Renal cortex interstitium (tissue), 11 donors: ENCODE measurements at regions not wholly inside any gene's neighbourhood (a gene's known extent, or its start where the extent isn't known, plus 50 kb on each side); places are given as distances from the start of the nearest gene placed in this dataset.
"Not testable (repeated sequence)": the region's sequence is repeated elsewhere in the genome, so short reads cannot be mapped to it uniquely, and the experiment has no call there.

Experiments
- DNase-seq, 11 donors: peaks; one replicate each; pipeline ENCODE4 v3.0.0-alpha.2; 2013; ENCODE audit warnings: low read depth in 9 of 11, low spot score in 4 of 11; ENCODE audit errors: extremely low read depth in 1 of 11

DNA sequence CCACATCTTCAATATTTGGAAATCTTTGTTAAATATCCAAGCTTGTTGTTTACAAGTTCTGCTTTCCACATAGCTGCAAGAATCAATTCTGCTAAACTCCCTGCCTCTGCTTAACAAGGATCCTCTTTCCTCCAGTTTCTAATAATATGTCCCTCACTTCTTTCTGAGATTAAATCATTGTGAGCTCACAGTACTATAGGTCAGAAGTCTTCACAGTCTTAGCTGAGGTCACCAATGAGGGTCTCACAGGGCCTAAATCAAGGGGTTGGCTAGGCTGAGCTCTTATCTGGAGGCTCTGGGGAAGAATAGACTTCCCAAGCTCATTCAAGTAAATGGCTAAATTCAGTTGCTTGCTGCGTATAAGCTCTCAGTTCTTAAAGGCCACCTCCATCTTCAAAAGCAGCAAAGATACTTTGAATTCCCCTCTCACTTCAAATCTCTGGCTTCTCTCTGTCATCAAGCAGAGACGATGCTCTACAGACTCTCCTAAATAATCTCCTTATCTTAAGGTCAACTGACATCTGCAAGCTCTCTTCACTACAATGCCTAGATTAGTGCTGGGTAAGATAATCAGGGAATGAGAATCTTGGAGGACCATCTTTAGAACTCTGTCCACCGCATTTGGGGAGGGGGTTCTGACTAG lies 175.3 kb downstream of the PLPPR4 start:
- DNase-seq = no peak

GRCh38 chr1:99441299-99442095 lies 177.2 kb downstream of the PLPPR4 start:
- DNase-seq = no peak

- DNase-seq = not testable (repeated sequence)
Measured at GRCh38 chr1:99444211-99444927, 180.1 kb downstream of the PLPPR4 start.

- DNase-seq = no peak
Measured at GRCh38 chr1:99445071-99445470, 180.8 kb downstream of the PLPPR4 start.

GRCh38 chr1:99445486-99445885 lies 181.2 kb downstream of the PLPPR4 start:
- peak in 2 of 11 donors; percentile 5 to 7 for DNase-seq

- DNase-seq = no peak
Measured at GRCh38 chr1:99447721-99448120, 183.4 kb downstream of the PLPPR4 start.

GRCh38 chr1:99455760-99456159 lies 190.2 kb upstream of the PALMD start:
- DNase-seq = no peak

DNA sequence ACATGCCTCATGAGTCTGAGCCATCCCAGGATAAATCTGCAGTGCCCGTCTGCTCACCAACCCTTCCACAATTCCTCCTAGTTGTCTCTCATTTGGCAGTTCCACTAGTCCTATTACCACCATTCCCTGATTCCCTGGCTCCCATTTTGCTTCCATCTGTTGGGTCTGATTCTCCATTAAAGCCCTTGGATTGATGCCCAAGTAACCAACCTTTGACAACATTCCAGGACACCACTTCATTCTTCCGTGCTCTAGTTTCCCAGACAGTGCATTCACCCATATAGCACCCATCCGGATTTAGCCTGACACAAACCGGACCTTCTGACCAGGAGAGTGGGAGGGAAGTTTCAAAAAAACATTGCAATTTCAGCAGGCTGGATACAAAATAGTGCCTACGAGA lies 189.4 kb upstream of the PALMD start:
- DNase-seq = no peak

- DNase-seq = no peak
Measured at GRCh38 chr1:99457381-99458165, 188.3 kb upstream of the PALMD start.

DNA sequence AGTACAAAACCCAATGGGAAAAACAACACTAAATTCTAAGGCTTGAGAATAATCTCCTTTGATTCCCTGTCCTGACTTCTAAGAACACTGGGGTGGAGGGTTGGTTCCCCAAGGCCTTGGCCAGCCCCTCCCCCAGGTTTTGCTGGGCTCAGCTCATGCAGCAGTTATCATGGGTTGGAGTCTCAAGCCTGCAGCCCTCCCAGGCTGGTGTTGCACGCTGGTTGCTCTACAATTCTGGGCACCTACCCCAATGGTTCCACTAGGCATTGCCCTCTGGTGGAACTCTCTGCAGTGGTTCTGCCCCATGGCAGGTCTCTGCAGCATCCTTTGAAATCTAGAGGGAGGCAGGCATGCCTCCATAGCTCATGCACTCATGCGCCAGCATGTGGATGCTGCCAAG lies 184.4 kb upstream of the PALMD start:
- DNase-seq = no peak

DNA sequence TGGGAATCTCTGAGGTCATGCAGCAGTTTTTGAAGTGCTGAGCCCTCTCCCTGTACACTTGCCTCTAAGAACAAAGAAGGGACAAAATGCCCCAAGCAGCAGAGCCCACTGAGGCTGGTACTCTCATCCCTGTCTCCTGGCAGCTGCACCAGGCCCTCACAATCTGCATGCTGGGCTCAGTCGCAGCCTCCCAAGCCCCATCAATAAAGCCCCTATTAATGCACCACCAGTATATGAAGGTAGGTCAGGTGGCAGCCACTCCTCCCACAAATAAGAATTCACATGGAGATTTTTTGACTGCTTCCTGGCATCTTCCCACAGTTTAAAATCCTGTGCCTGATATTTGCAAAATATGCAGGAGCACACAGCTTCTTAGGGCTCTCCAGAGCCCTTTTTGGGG lies 181.2 kb upstream of the PALMD start:
- no peak for DNase-seq

DNA sequence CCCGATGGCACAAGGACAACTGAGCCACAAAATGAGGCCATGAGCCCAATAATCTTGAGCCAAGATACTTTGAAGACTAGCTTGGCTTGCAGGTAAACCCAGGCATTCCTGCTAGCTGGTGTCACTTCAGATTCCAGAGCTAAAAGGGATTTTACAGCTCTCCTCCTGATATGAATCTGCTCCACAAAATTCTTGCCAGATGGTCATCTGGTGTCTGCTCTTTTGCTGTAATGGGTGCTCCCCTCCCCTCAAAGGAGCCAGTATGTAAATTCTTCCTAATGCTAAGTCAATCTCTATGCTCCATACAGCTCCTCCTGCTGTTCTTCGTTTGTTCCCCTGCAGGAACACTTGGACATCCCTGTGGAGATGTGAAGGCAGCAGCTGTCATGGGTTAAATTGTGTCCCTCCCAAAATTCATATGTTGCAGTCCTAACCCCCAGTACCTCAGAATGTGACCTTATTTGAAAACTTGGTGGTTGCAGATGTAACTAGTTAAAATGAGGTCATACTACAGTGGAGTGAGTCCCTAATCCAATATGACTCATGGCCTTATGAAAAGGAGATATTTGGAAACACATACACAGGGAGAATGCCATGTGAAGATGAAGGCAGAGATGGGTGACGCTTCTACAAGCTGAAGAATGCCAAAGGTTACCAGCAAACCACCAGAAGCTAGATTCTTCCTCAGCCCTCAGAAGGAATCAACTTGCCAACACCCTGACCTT lies 180.6 kb upstream of the PALMD start:
- DNase-seq = no peak

- no peak for DNase-seq
Measured at GRCh38 chr1:99467645-99468044, 178.3 kb upstream of the PALMD start.

DNA sequence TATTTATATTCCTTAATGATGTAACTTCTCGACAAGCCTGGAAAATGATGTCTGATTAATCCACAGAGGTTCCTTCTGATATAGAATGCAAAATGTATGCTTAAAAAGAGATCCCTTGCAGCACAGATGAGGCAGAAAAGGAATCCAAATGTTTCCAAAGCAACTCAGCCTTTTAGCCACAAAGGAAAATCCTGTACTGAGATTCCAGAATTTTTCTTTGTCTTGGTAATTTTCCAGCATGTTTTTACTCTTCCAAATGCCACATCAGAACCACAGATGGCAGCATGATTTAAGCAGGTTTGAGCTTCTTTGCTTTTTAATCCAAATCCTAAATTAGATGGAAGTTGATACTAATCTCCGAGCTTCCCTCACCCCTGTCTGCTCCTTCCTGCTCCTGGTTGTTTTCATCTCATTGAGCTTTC lies 176.4 kb upstream of the PALMD start:
- no peak for DNase-seq

DNA sequence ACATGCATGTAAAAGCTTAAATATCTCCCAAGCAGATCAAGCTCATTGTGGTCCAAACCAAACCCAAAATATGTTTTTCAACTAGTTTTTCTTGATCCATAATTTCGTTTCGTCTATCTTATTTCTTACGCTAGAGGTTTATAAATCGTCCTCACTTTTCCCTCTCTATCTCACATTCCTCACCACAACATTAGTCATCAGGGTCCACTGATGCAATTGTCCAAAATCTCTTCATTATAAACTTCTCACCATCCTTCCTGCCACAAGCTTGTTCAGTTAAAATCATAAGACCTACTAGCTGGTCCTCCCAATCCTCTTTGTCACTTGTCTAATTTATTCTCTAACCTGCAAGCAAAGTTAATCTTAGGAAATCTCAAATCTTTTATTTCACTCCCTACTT lies 173.0 kb upstream of the PALMD start:
- no peak for DNase-seq

DNA sequence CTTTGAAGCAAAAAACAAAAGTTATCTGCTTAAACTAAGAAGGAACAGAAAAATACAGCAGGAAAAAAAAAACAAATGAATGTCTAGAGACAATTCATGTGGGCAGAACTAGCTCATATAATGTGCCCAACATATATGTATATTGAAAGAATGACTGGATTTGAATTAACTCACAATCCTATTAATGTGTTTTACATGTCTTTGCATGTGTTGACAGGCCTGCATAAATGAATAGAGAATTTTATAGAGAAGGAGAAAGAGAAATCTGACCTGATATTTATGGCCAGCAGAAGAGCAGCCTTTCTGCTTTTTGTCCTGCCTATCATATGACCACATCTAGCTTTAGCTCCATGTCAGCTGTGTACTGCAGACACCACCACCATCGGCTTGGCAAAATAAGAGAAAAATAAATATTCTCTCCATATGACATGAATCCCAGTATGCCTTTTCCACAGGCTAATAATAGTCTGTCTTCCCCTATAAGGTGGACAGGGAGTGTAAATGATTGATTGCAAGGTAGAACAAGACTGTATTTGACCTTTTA lies 171.5 kb upstream of the PALMD start:
- no peak for DNase-seq

GRCh38 chr1:99476058-99476457 lies 169.9 kb upstream of the PALMD start:
- DNase-seq = no peak

GRCh38 chr1:99481391-99481996 lies 164.4 kb upstream of the PALMD start:
- DNase-seq = peak; percentile 20 to 63 (median 38)
